Neural progenitor cell (in vitro differentiated cells): ENCODE measurements at regions not wholly inside any gene's neighbourhood (a gene's known extent, or its start where the extent isn't known, plus 50 kb on each side); places are given as distances from the start of the nearest gene placed in this dataset.

Experiments used
- CTCF ChIP-seq: fragments of 200-600 bp; sonication (generic); IDR thresholded peaks from 2 replicates; pipeline ENCODE4 v1.5.1; 2017; ENCODE audit warnings: antibody characterized with exemption, mild to moderate bottlenecking
- EZH2 ChIP-seq: fragments of 200-600 bp; sonication (generic); IDR thresholded peaks from 2 replicates; pipeline ENCODE4 v1.6.1; 2017; ENCODE audit warnings: antibody characterized with exemption, mild to moderate bottlenecking, moderate library complexity

- no peak for TF ChIP-seq EZH2
- no peak for TF ChIP-seq CTCF
Measured at GRCh38 chr17:63024716-63025115, 58.7 kb downstream of the TANC2 start.
